B cell (primary cell): ENCODE measurements at regions not wholly inside any gene's neighbourhood (a gene's known extent, or its start where the extent isn't known, plus 50 kb on each side); places are given as distances from the start of the nearest gene placed in this dataset.

Experiments used
- ATAC-seq: fragments of 200-7000 bp; cut with Tn5 transposase; one replicate; pipeline ENCODE4 v1.10.0; 2021; ENCODE audit warnings: low read depth, mild to moderate bottlenecking, moderate number of reproducible peaks, moderate library complexity
- CTCF ChIA-PET: fragments of 350-600 bp; sonication (Branson Sonifier 250); formaldehyde crosslinking; loops from one replicate; lab custom pipeline; 2021; ENCODE audit warnings: antibody characterized with exemption, inconsistent platforms; lab: Charles Lee
- POLR2A ChIA-PET: fragments of 350-600 bp; sonication (Branson Sonifier 250); formaldehyde crosslinking; loops from one replicate; lab custom pipeline; 2021; ENCODE audit warnings: antibody characterized with exemption; lab: Charles Lee
- DNase-seq: peaks from one replicate; pipeline ENCODE4 v3.0.0; 2013
- H2AFZ ChIP-seq: 2 replicates; pipeline ENCODE4 v1.6.1; 2012; ENCODE audit warnings: mild to moderate bottlenecking, low read depth, low read length; ENCODE audit not compliant: insufficient read depth, poor library complexity, severe bottlenecking
- H3K27ac ChIP-seq, 2 donors: 1 replicate in 1 of 2; 2 replicates in 1 of 2; pipeline ENCODE4 v1.5.1; 2012 to 2013; ENCODE audit warnings: low read length in 2 of 2, mild to moderate bottlenecking in 2 of 2, moderate library complexity in 1 of 2
- H3K27me3 ChIP-seq, 4 experiments: fragments of 200-600 bp in 1 of 4; sonication (generic) in 1 of 4; replicated peaks in 1 of 4; 1 replicate in 2 of 4; 2 replicates in 2 of 4; pipeline versions ENCODE4 v1.6.1 to v1.7.0; 2013 to 2016; ENCODE audit warnings: low read length in 3 of 4, mild to moderate bottlenecking in 2 of 4, mixed read lengths in 1 of 4, moderate library complexity in 1 of 4; ENCODE audit not compliant: insufficient read depth in 4 of 4, control insufficient read depth in 3 of 4; ENCODE audit errors: control extremely low read depth in 1 of 4
- H3K36me3 ChIP-seq, 2 experiments: replicated peaks in 1 of 2; 1 replicate in 1 of 2; 2 replicates in 1 of 2; pipeline versions ENCODE4 v1.6.1 to v1.7.1; 2013; ENCODE audit warnings: low read length in 1 of 2; ENCODE audit not compliant: insufficient read depth in 2 of 2, control insufficient read depth in 1 of 2; ENCODE audit errors: control extremely low read depth in 1 of 2, extremely low read depth in 1 of 2
- H3K4me1 ChIP-seq, 2 donors: fragments of 200-600 bp in 1 of 2; sonication (generic) in 1 of 2; 1 replicate in 1 of 2; 2 replicates in 1 of 2; pipeline versions ENCODE4 v1.5.1 to v1.6.1; 2013 to 2017; ENCODE audit warnings: low read length in 2 of 2; ENCODE audit not compliant: control insufficient read depth in 2 of 2, insufficient read depth in 2 of 2
- H3K4me2 ChIP-seq: replicated peaks from 2 replicates; pipeline ENCODE3; 2012; ENCODE audit warnings: mild to moderate bottlenecking, low read depth, low read length; ENCODE audit not compliant: poor library complexity, severe bottlenecking
- H3K4me3 ChIP-seq, 5 experiments: fragments of 200-600 bp in 1 of 5; sonication (generic) in 1 of 5; 1 replicate in 3 of 5; 2 replicates in 2 of 5; pipeline versions ENCODE4 v1.5.1 to v1.7.0; 2011 to 2016; ENCODE audit warnings: low read length in 4 of 5, mild to moderate bottlenecking in 4 of 5, low read depth in 2 of 5, control low read depth in 1 of 5, moderate library complexity in 1 of 5; ENCODE audit not compliant: insufficient read depth in 1 of 5; ENCODE audit errors: control extremely low read depth in 1 of 5, extremely low read depth in 1 of 5
- H3K79me2 ChIP-seq: fragments of 200-600 bp; sonication (generic); one replicate; pipeline ENCODE4 v1.6.0; 2016; ENCODE audit warnings: low read length; ENCODE audit not compliant: control insufficient read depth, insufficient read depth
- H3K9ac ChIP-seq: fragments of 200-600 bp; sonication (generic); 2 replicates; pipeline ENCODE4 v1.6.1; 2017; ENCODE audit warnings: mild to moderate bottlenecking, low read length, moderate library complexity
- H3K9me3 ChIP-seq, 3 donors: one replicate each; pipeline versions ENCODE4 v1.6.1 to v1.7.1; 2013; ENCODE audit warnings: low read length in 2 of 3; ENCODE audit not compliant: control insufficient read depth in 2 of 3, insufficient read depth in 1 of 3; ENCODE audit errors: control extremely low read depth in 1 of 3
- H4K20me1 ChIP-seq: 2 replicates; pipeline ENCODE4 v1.6.0; 2012; ENCODE audit warnings: mild to moderate bottlenecking, low read length; ENCODE audit not compliant: insufficient read depth, control insufficient read depth, poor library complexity, severe bottlenecking
- H3K27ac Mint-ChIP-seq: one replicate; pipeline ENCODE4 v1.8.0; 2021; ENCODE audit warnings: mixed read lengths
- H3K27me3 Mint-ChIP-seq: one replicate; pipeline ENCODE4 v1.8.0; 2021; ENCODE audit warnings: mixed read lengths
- H3K4me1 Mint-ChIP-seq: one replicate; pipeline ENCODE4 v1.8.0; 2021; ENCODE audit warnings: mixed read lengths
- H3K4me3 Mint-ChIP-seq: one replicate; pipeline ENCODE4 v1.8.0; 2021; ENCODE audit warnings: mixed read lengths
- H3K9me3 Mint-ChIP-seq: one replicate; pipeline ENCODE4 v1.8.0; 2022; ENCODE audit warnings: mixed read lengths; ENCODE audit not compliant: insufficient read depth
- CTCF ChIP-seq: fragments of 200-600 bp; IDR thresholded peaks from one replicate; pipeline ENCODE4 v1.8.0; 2022; ENCODE audit warnings: antibody characterized with exemption, mild to moderate bottlenecking
- EZH2 ChIP-seq: IDR thresholded peaks from 2 replicates; pipeline ENCODE4 v1.6.1; 2012; ENCODE audit warnings: borderline replicate concordance, low read depth, mild to moderate bottlenecking, moderate library complexity, low read length; ENCODE audit not compliant: insufficient read depth, poor library complexity, severe bottlenecking
- WGBS: methylation state at CpG from one replicate; pipeline ENCODE4 v1.1.5; 2013; ENCODE audit warnings: missing lambda C conversion rate; ENCODE audit not compliant: insufficient coverage; 5-methylcytosine and 5-hydroxymethylcytosine counted together
- intact Hi-C: fragments of 100-400 bp; cut with micrococcal nuclease; formaldehyde crosslinking; loops from one replicate; pipeline ENCODE4 v1.10.0; 2022

- Histone ChIP-seq H3K9ac (no peak overlapping the region), H3K9me3 (peaks cover 0 to 3% (median 0%) of the 10 kb centered on the region in 3 donors), H3K79me2 (no peaks in the 10 kb centered on the region), H3K4me3 (no peak overlapping the region), H3K4me2 (no peak overlapping the region), H3K4me1 (no peaks in the 10 kb centered on the region), H3K36me3 (no peaks in the 10 kb centered on the region), H4K20me1 (no peaks in the 10 kb centered on the region), H3K27ac (no peak overlapping the region), H3K27me3 (no peaks in the 10 kb centered on the region), H2AFZ (no peak overlapping the region)
- WGBS = 80% methylated on average over 1 of the region's 3 CpGs
- Mint-ChIP-seq H3K27ac (no peak overlapping the region), H3K27me3 (no peaks in the 10 kb centered on the region), H3K9me3 (peaks cover 5% of the 10 kb centered on the region), H3K4me3 (no peak overlapping the region), H3K4me1 (no peaks in the 10 kb centered on the region)
- DNase-seq (no peak), ATAC-seq (no peak)
- ChIA-PET CTCF (no interaction called here), POLR2A (no interaction called here)
- TF ChIP-seq EZH2 (no peak), CTCF (no peak)
- intact Hi-C loops = no loop called here
These were observed 74.1 kb downstream of the ID4 start for GRCh38 chr6:19911223-19911622.

- intact Hi-C loops = no loop called here
- Histone ChIP-seq H4K20me1 (no peaks in the 10 kb centered on the region), H2AFZ (no peak overlapping the region), H3K27me3 (no peaks in the 10 kb centered on the region), H3K79me2 (no peaks in the 10 kb centered on the region), H3K4me2 (no peak overlapping the region), H3K4me3 (no peak overlapping the region), H3K9ac (no peak overlapping the region), H3K36me3 (no peaks in the 10 kb centered on the region), H3K9me3 (peaks cover 0 to 3% (median 0%) of the 10 kb centered on the region in 3 donors), H3K27ac (no peak overlapping the region), H3K4me1 (no peaks in the 10 kb centered on the region)
- ATAC-seq (no peak), DNase-seq (no peak)
- Mint-ChIP-seq H3K27ac (no peak overlapping the region), H3K4me1 (no peaks in the 10 kb centered on the region), H3K9me3 (peaks cover 5% of the 10 kb centered on the region), H3K4me3 (no peak overlapping the region), H3K27me3 (no peaks in the 10 kb centered on the region)
- CTCF ChIA-PET = no interaction called here
- POLR2A ChIA-PET = no interaction called here
- WGBS = 75% methylated on average over 1 of the region's 1 CpG
- TF ChIP-seq EZH2 (no peak), CTCF (no peak)
These were observed 81.3 kb downstream of the ID4 start for GRCh38 chr6:19918436-19918835.
